Tibial artery (tissue), 4 donors: ENCODE measurements at regions not wholly inside any gene's neighbourhood (a gene's known extent, or its start where the extent isn't known, plus 50 kb on each side); places are given as distances from the start of the nearest gene placed in this dataset.

Experiments used
- DNase-seq, 2 donors: peaks; one replicate each; pipeline ENCODE4 v3.0.0-alpha.2; 2019
- H3K27ac ChIP-seq, 2 donors: fragments of 200-600 bp; sonication (generic) in 1 of 2; 1 replicate in 1 of 2; 2 replicates in 1 of 2; pipeline ENCODE4 v1.5.1; 2018 to 2019; ENCODE audit warnings: mild to moderate bottlenecking in 1 of 2
- H3K27me3 ChIP-seq, 2 donors: fragments of 200-600 bp; sonication (generic) in 1 of 2; one replicate each; pipeline versions ENCODE4 v1.5.1 to v1.6.0; 2016 to 2019
- H3K36me3 ChIP-seq, 3 donors: fragments of 200-600 bp; sonication (generic) in 2 of 3; one replicate each; pipeline ENCODE4 v1.5.1; 2016 to 2019; ENCODE audit warnings: mild to moderate bottlenecking in 2 of 3
- H3K4me1 ChIP-seq, 4 donors: fragments of 200-600 bp; sonication (generic) in 2 of 4; 1 replicate in 3 of 4; 2 replicates in 1 of 4; pipeline ENCODE4 v1.5.1; 2016 to 2019
- H3K4me3 ChIP-seq, 2 donors: fragments of 200-600 bp; sonication (generic) in 1 of 2; 1 replicate in 1 of 2; 2 replicates in 1 of 2; pipeline ENCODE4 v1.5.1; 2018 to 2019; ENCODE audit warnings: mild to moderate bottlenecking in 2 of 2
- H3K9me3 ChIP-seq, 3 donors: fragments of 200-600 bp; sonication (generic) in 1 of 3; one replicate each; pipeline ENCODE4 v1.5.1; 2016 to 2019
- intact Hi-C: fragments of 100-400 bp; cut with DNase I; formaldehyde crosslinking; loops from one replicate; pipeline ENCODE4 v1.15.0; 2023; ENCODE audit warnings: low total_unique reads
- TF ChIP-seq, protein P1 (sequence below), 2 experiments: fragments of 200-600 bp in 1 of 2; fragments of 450-650 bp in 1 of 2; IDR thresholded peaks; one replicate each; pipeline ENCODE4 v1.5.1; 2017 to 2019; ENCODE audit warnings: antibody characterized with exemption in 2 of 2, mild to moderate bottlenecking in 1 of 2, moderate library complexity in 1 of 2

DNA sequence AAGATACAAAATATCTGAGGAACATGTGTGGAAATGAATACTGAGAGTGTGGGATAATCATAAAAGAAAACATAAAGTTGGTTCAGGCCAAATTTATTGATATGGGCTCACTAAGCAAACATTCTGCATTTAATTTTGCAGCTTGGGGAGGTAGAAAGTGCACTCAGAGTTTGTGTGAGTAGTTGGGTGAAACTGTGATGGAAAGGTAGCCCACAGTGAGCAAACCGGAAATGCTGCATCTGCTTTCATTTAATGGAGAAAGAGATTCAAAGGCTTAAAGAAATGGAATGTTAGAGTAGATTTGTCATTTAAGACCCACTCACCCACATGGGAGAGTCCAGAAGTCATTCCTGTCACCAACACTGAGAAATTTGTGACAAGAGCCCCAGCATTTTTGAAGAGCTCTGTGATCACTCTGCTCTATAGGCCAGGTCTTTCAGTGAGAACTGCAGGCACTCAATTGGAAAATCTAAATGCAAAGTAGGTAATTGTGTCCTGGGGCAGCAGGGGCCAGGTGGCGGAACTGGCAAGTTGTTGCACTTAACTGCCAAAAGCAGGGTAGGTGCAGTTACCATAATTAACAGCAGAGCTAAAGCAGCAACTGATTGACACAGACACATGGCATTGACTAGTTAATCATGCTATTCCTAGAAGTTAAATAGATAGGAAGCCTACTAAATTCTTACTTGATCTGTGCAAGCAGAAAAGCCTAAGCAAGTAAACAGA lies 1228.3 kb upstream of the PCDH20 start:
- Histone ChIP-seq H3K4me3 (no peak overlapping the region), H3K27me3 (no peaks in the 10 kb centered on the region), H3K4me1 (no peaks in the 10 kb centered on the region), H3K9me3 (no peaks in the 10 kb centered on the region), H3K36me3 (no peaks in the 10 kb centered on the region), H3K27ac (no peak overlapping the region)
- intact Hi-C loops = no loop called here
- DNase-seq = no peak
- TF ChIP-seq, protein P1, sequence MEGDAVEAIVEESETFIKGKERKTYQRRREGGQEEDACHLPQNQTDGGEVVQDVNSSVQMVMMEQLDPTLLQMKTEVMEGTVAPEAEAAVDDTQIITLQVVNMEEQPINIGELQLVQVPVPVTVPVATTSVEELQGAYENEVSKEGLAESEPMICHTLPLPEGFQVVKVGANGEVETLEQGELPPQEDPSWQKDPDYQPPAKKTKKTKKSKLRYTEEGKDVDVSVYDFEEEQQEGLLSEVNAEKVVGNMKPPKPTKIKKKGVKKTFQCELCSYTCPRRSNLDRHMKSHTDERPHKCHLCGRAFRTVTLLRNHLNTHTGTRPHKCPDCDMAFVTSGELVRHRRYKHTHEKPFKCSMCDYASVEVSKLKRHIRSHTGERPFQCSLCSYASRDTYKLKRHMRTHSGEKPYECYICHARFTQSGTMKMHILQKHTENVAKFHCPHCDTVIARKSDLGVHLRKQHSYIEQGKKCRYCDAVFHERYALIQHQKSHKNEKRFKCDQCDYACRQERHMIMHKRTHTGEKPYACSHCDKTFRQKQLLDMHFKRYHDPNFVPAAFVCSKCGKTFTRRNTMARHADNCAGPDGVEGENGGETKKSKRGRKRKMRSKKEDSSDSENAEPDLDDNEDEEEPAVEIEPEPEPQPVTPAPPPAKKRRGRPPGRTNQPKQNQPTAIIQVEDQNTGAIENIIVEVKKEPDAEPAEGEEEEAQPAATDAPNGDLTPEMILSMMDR (IDR thresholded peaks at IDR 0.05) = no peak

GRCh38 chr13:62643007-62643483 lies 1227.4 kb upstream of the PCDH20 start:
- no peak for DNase-seq

GRCh38 chr13:62635161-62635560 lies 1219.5 kb upstream of the PCDH20 start:
- DNase-seq = no peak
- TF ChIP-seq, protein P1 (IDR thresholded peaks at IDR 0.05) = no peak
- H3K4me3 ChIP-seq = no peak overlapping the region
- no peak overlapping the region for H3K27ac ChIP-seq
- no peaks in the 10 kb centered on the region for H3K9me3 ChIP-seq
- no peaks in the 10 kb centered on the region for H3K36me3 ChIP-seq
- intact Hi-C loops = no loop called here
- H3K27me3 ChIP-seq = no peaks in the 10 kb centered on the region
- H3K4me1 ChIP-seq = no peaks in the 10 kb centered on the region

More at GRCh38 chr13:62643007-62643483, 1227.4 kb upstream of the PCDH20 start:
- Histone ChIP-seq H3K4me1 (no peaks in the 10 kb centered on the region), H3K27ac (no peak overlapping the region), H3K9me3 (no peaks in the 10 kb centered on the region), H3K27me3 (no peaks in the 10 kb centered on the region), H3K36me3 (no peaks in the 10 kb centered on the region), H3K4me3 (no peak overlapping the region)
- intact Hi-C loops = no loop called here
- TF ChIP-seq, protein P1 (IDR thresholded peaks at IDR 0.05) = no peak

GRCh38 chr13:62633448-62633847 lies 1217.8 kb upstream of the PCDH20 start:
- intact Hi-C loops = no loop called here
- no peak for DNase-seq
- no peaks in the 10 kb centered on the region for H3K4me1 ChIP-seq
- no peaks in the 10 kb centered on the region for H3K27me3 ChIP-seq
- TF ChIP-seq, protein P1 (IDR thresholded peaks at IDR 0.05) = no peak
- no peaks in the 10 kb centered on the region for H3K9me3 ChIP-seq
- H3K27ac ChIP-seq = no peak overlapping the region
- H3K36me3 ChIP-seq = no peaks in the 10 kb centered on the region
- no peak overlapping the region for H3K4me3 ChIP-seq

GRCh38 chr13:62631619-62632018 lies 1216.0 kb upstream of the PCDH20 start:
- intact Hi-C loops = no loop called here
- Histone ChIP-seq H3K9me3 (no peaks in the 10 kb centered on the region), H3K4me3 (no peak overlapping the region), H3K4me1 (no peaks in the 10 kb centered on the region), H3K36me3 (no peaks in the 10 kb centered on the region), H3K27ac (no peak overlapping the region), H3K27me3 (no peaks in the 10 kb centered on the region)
- TF ChIP-seq, protein P1 (IDR thresholded peaks at IDR 0.05) = no peak
- DNase-seq = no peak
